Hypothalamus (tissue), 51 donors: ENCODE measurements at regions not wholly inside any gene's neighbourhood (a gene's known extent, or its start where the extent isn't known, plus 50 kb on each side); places are given as distances from the start of the nearest gene placed in this dataset.
"Not testable (repeated sequence)": the region's sequence is repeated elsewhere in the genome, so short reads cannot be mapped to it uniquely, and the experiment has no call there.

Source experiments
- DNase-seq, 51 donors: peaks; one replicate each; lab custom pipeline; 2025; lab: John Stamatoyannopoulos, UW

DNA sequence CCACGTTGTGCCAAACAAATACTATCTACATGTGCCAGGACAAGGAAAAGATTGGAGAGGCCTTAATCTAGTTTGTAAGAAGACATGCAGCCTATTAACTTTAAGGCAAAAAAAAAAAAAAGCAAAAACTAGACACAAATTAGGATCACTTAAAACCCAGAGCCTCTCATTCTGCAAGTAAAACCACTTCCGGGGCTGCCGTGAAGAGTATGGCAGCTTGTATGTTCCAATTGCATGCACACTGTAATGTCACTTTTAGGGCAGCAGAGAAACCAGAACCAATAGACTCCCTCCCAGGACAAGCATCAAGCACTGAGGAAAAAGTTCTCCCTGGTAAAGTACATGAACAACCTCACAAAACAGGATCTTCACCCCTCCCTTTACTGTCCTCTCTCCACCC is 70.6 kb downstream of the RSL24D1 start:
- DNase-seq = no peak

DNA sequence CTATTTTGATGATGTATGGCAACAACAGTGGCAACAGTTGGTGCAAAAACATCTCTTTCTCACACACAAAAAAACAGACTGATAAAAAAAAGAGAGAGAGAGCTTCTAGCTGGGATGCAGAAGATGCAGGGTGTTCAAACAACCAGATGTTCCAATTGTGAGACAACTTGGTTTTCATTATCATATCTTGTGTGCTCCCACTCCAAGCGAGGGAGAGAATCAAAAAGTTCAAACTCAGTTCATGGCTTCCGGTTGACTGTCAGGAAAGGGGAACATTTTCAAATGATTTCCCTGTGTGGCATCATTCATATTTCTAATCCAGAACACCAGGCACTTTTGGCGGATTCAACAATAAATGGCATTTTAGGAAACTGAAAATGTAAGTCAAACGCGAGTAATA is 72.1 kb downstream of the RSL24D1 start:
- DNase-seq = no peak

- DNase-seq = no peak
These were observed 78.3 kb downstream of the RSL24D1 start for GRCh38 chr15:55118344-55118870.

DNA sequence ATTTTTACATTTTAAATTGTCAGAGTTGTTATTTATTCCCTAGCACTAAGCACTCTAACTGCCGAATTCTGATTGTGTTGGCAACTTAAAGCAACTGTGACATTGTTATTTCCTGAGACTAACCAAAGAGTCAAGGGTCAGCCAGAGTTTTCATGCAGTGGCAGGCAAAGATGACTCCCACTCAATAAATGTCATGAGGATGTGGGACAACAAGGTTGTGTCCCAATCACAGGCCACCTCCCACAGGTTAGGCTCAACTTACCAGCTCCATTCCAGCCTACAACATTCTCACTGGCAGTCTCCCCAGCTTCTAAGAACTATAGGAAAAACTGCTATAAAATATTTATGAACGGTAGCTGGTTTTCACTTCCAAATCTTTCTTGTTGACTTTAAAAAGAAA is 80.1 kb downstream of the RSL24D1 start:
- no peak for DNase-seq

- DNase-seq = no peak
These were observed 83.0 kb downstream of the RSL24D1 start for GRCh38 chr15:55113736-55114135.

DNA sequence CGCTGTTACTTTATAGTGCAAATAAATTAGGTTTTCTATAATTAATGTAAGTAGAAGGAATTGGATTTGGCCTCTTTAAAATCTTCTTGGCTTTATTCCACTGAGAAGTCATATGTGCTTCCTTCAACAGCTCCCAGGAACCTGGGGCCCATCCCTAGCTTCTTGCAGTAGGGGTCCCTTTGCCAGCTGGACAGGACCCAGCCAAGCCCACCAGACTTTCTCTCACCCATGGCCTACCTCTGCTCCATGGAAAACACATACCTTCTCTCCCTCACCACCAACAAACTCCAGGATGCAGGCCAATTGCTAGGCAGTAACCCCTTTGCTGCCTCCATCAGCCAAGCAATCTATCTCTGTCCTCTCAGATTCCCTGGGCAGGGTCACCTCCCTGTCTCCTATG is 84.0 kb downstream of the RSL24D1 start:
- DNase-seq = no peak

- no peak for DNase-seq
These were observed 86.3 kb downstream of the RSL24D1 start for GRCh38 chr15:55110446-55110845.

- peak in 47 of 51 donors; percentile 1 to 78 (median 35) for DNase-seq
These were observed 87.8 kb downstream of the RSL24D1 start for GRCh38 chr15:55108858-55109518.

DNA sequence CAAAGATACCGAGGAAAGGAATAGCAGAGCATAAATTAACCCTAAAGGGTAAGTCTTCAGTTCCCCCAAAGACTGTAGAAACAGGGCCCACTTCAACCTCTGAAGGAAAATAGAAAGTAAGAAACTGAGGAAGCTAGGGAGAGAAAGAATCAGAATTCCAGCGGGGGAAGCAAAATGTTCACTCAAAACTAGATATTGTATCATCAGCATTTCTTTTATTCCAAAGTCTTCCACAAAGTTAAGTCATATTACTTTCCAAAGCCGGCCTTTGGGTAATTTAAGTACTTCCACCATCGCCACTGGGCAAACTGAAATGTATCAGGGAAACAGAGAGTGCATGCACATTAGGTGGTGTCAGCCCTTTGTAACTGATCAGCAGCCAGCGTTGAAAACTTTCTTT is 88.3 kb downstream of the RSL24D1 start:
- DNase-seq = no peak

- no peak for DNase-seq
These were observed 90.6 kb downstream of the RSL24D1 start for GRCh38 chr15:55106155-55106554.

GRCh38 chr15:55094136-55094535 is 102.6 kb downstream of the RSL24D1 start:
- DNase-seq = no peak

GRCh38 chr15:55088207-55088606 is 108.5 kb downstream of the RSL24D1 start:
- DNase-seq = no peak

DNA sequence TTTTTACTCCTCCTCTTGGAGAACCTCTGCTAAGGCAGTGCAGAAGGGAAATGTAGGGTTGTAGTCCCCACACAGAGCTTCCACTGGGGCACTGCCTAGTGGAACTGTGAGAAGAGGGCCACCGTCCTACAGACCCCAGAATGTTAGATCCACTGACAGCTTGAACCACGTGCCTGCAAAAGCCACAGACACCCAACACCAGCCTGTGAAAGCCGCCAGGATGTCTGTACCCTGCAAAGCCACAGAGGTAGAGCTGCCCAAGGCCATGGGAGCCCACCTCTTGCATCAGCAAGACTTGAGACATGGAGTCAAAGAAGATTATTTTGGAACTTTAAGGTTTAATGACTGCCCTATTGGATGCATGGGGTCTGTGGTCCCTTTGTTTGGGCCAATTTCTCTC is 112.1 kb downstream of the RSL24D1 start:
- DNase-seq = no peak

DNA sequence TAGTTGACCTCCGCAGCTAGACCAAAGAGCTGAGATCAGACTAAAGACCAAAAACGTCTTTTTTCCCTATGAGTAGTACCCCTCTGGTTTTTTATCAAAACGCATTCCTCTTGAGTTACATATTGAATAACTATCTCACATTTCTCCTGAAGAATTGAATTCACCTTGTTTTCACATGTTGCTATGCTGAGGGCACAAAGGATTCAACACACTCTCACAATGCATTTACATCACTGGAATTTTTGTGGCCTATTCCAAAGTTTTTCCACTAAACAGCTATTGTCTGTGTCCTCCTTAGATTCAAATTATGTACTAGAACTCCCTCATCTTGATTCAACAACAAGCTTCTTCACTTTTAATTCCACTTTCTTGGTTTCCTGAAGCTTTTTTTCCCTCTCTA is 112.5 kb downstream of the RSL24D1 start:
- no peak for DNase-seq

DNA sequence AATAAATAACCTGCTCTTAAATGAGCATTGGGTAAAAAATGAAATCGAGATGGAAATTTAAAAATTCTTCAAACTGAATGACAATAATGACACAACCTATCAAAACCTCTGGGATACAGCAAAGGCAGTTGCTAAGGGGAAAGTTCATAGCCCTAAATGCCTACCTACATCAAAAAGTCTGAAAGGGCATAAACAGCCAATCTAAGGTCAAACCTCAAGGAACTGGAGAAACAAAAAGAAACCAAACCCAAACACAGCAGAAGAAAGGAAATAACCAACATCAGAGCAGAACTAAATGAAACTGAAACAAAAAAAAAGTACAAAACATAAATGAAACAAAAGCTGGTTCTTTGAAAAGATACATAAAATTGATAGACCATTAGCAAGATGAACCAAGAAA is 119.7 kb downstream of the RSL24D1 start:
- not testable (repeated sequence) for DNase-seq

DNA sequence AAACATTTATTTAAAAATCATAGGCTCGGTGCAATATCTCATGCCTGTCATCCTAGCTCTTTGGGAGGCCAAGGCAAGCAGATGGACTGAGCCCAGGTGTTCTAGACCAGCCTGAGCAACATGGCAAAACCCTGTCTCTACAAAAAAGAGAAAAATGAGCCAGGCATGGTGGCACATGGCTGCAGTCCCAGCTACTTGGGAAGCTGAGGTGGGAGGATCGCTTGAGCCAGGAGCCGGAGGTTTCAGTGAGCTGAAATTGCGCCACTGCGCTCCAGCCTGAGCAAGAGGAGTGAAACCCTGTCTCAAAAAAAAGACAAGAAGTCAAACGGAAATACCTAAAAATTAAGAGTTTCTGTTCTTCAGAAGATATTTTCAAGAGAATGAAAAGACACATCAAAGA is 122.3 kb downstream of the RSL24D1 start:
- no peak for DNase-seq

GRCh38 chr15:55063970-55064369 is 132.8 kb downstream of the RSL24D1 start:
- DNase-seq = not testable (repeated sequence)

DNA sequence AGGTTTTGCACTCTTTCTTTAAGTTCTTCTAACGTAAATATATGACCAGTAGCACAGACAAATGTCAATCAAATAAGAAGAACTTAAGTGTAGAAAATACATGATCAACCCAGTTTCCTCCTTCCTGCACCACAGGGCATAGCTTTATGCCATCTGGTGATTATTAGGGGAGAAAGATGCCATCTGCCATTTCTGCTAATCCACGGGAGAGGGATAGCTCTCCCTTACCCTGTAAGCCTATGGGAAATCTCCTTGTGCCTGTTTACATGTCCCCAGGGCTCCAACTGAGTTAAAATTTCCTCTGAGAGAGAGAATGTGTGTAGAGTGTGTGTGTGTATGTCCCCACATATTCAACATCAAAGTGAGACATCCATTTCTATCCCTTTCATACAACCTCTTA is 135.9 kb downstream of the RSL24D1 start:
- no peak for DNase-seq

GRCh38 chr15:55056500-55056899 is 140.2 kb downstream of the RSL24D1 start:
- no peak for DNase-seq

DNA sequence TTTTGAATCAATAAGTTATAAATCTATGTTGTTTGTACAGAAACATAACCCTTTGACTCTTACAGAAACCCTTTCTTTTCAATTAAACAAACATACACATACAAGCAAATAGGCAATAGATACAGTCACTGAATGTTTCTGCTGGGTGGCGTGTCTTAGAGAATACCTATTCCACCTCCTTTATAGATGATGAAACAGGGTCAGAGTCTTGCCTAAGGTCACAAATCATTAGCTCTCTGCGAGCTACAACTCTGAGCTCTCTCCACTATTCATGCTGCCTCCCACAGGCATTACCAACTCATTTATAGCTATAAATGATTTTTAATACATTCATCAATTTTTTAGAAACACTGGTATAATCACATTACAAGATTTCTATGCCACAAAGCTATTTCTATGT is 152.6 kb downstream of the RSL24D1 start:
- DNase-seq = no peak

GRCh38 chr15:55037071-55037470 is 159.7 kb downstream of the RSL24D1 start:
- DNase-seq = no peak

- no peak for DNase-seq
These were observed 161.0 kb downstream of the RSL24D1 start for GRCh38 chr15:55035749-55036148.

- DNase-seq = no peak
These were observed 163.2 kb downstream of the RSL24D1 start for GRCh38 chr15:55033574-55033973.
